Astrocyte (in vitro differentiated cells and primary cell): ENCODE measurements at regions not wholly inside any gene's neighbourhood (a gene's known extent, or its start where the extent isn't known, plus 50 kb on each side); places are given as distances from the start of the nearest gene placed in this dataset.

Source experiments
- DNase-seq: peaks from one replicate; pipeline ENCODE4 v3.0.0-alpha.2; 2010; ENCODE audit warnings: low read depth
- FAIRE-seq: peaks from 2 replicates; lab custom pipeline; 2011; peaks lifted over from hg19 to GRCh38; lab: Jason Lieb, UNC
- H2AFZ ChIP-seq: 2 replicates; pipeline ENCODE4 v1.6.0; 2012; ENCODE audit warnings: low read depth, low read length, inconsistent platforms
- H3K27ac ChIP-seq: 2 replicates; pipeline ENCODE4 v1.5.1; 2011; ENCODE audit warnings: low read depth, low read length, inconsistent platforms
- H3K27me3 ChIP-seq: 2 replicates; pipeline ENCODE4 v1.6.0; 2011; ENCODE audit warnings: low read length, inconsistent platforms; ENCODE audit not compliant: insufficient read depth
- H3K36me3 ChIP-seq: 2 replicates; pipeline ENCODE4 v1.5.1; 2011; ENCODE audit warnings: low read length, inconsistent platforms; ENCODE audit not compliant: insufficient read depth
- H3K4me1 ChIP-seq: 2 replicates; pipeline ENCODE4 v1.5.1; 2011; ENCODE audit warnings: low read length, inconsistent platforms; ENCODE audit not compliant: insufficient read depth
- H3K4me2 ChIP-seq: 2 replicates; pipeline ENCODE4 v1.6.0; 2012; ENCODE audit warnings: low read length, inconsistent platforms
- H3K4me3 ChIP-seq: 2 replicates; pipeline ENCODE4 v1.5.1; 2011; ENCODE audit warnings: low read depth, mild to moderate bottlenecking, low read length, inconsistent platforms; ENCODE audit not compliant: insufficient read depth
- H3K79me2 ChIP-seq: 2 replicates; pipeline ENCODE4 v1.6.0; 2012; ENCODE audit warnings: mild to moderate bottlenecking, low read length, inconsistent platforms; ENCODE audit not compliant: insufficient read depth
- H3K9ac ChIP-seq: 2 replicates; pipeline ENCODE4 v1.6.0; 2012; ENCODE audit warnings: mild to moderate bottlenecking, low read length, inconsistent platforms
- H3K9me3 ChIP-seq: 2 replicates; pipeline ENCODE4 v1.5.1; 2012; ENCODE audit warnings: low read depth, mild to moderate bottlenecking, low read length, inconsistent platforms; ENCODE audit not compliant: insufficient read depth
- H4K20me1 ChIP-seq: 2 replicates; pipeline ENCODE4 v1.6.0; 2012; ENCODE audit warnings: low read length, inconsistent platforms; ENCODE audit not compliant: insufficient read depth
- H3K27ac Mint-ChIP-seq: one replicate; pipeline ENCODE4 v1.8.0; 2021; ENCODE audit warnings: mild to moderate bottlenecking, mixed read lengths; ENCODE audit not compliant: unreplicated experiment
- H3K27me3 Mint-ChIP-seq: one replicate; pipeline ENCODE4 v1.8.0; 2021; ENCODE audit warnings: low read depth, mixed read lengths; ENCODE audit not compliant: unreplicated experiment
- H3K36me3 Mint-ChIP-seq: one replicate; pipeline ENCODE4 v1.8.0; 2021; ENCODE audit warnings: low read depth, mixed read lengths; ENCODE audit not compliant: unreplicated experiment
- H3K4me1 Mint-ChIP-seq: one replicate; pipeline ENCODE4 v1.8.0; 2021; ENCODE audit warnings: low read depth, mixed read lengths; ENCODE audit not compliant: unreplicated experiment
- H3K4me3 Mint-ChIP-seq: one replicate; pipeline ENCODE4 v1.8.0; 2021; ENCODE audit warnings: mild to moderate bottlenecking, moderate library complexity, mixed read lengths; ENCODE audit not compliant: unreplicated experiment
- H3K9me3 Mint-ChIP-seq: one replicate; pipeline ENCODE4 v1.8.0; 2021; ENCODE audit warnings: mild to moderate bottlenecking, mixed read lengths; ENCODE audit not compliant: unreplicated experiment
- CTCF ChIP-seq: IDR thresholded peaks from 2 replicates; pipeline ENCODE4 v1.5.1; 2011; ENCODE audit warnings: low read depth, mild to moderate bottlenecking, inconsistent platforms, low read length, moderate library complexity; ENCODE audit not compliant: insufficient read depth
- EZH2 ChIP-seq: IDR thresholded peaks from 2 replicates; pipeline ENCODE4 v1.6.1; 2012; ENCODE audit warnings: mild to moderate bottlenecking, low read length, inconsistent platforms; ENCODE audit not compliant: insufficient read depth

- H4K20me1 ChIP-seq: no peaks in the 10 kb centered on the region
- H3K27ac Mint-ChIP-seq: no peak overlapping the region
- H2AFZ ChIP-seq: no peak overlapping the region
- no peak overlapping the region for H3K9ac ChIP-seq
- H3K36me3 ChIP-seq: no peaks in the 10 kb centered on the region
- H3K36me3 Mint-ChIP-seq: no peaks in the 10 kb centered on the region
- H3K9me3 ChIP-seq: no peaks in the 10 kb centered on the region
- no peaks in the 10 kb centered on the region for H3K79me2 ChIP-seq
- peaks cover 19% of the 10 kb centered on the region for H3K4me1 ChIP-seq
- H3K27me3 Mint-ChIP-seq: no peaks in the 10 kb centered on the region
- DNase-seq: no peak
- H3K4me2 ChIP-seq: no peak overlapping the region
- peaks cover 26% of the 10 kb centered on the region for H3K4me1 Mint-ChIP-seq
- TF ChIP-seq CTCF: no peak
- H3K27me3 ChIP-seq: no peaks in the 10 kb centered on the region
- no peak overlapping the region for H3K27ac ChIP-seq
- no peak overlapping the region for H3K4me3 ChIP-seq
- no peaks in the 10 kb centered on the region for H3K9me3 Mint-ChIP-seq
- FAIRE-seq: no peak
- no peak overlapping the region for H3K4me3 Mint-ChIP-seq
These were observed 68.5 kb upstream of the HSPB3 start for GRCh38 chr5:54387031-54387430.

GRCh38 chr5:54385994-54386393 lies 69.5 kb upstream of the HSPB3 start:
- Mint-ChIP-seq H3K9me3 (no peaks in the 10 kb centered on the region), H3K27ac (peak overlapping the region; percentile 63), H3K27me3 (no peaks in the 10 kb centered on the region), H3K4me3 (no peak overlapping the region), H3K4me1 (peaks cover 26% of the 10 kb centered on the region), H3K36me3 (no peaks in the 10 kb centered on the region)
- TF ChIP-seq CTCF: no peak
- no peak for TF ChIP-seq EZH2
- Histone ChIP-seq H3K9ac (no peak overlapping the region), H2AFZ (no peak overlapping the region), H3K4me3 (no peak overlapping the region), H3K36me3 (no peaks in the 10 kb centered on the region), H3K27ac (no peak overlapping the region), H4K20me1 (no peaks in the 10 kb centered on the region), H3K4me1 (peaks cover 19% of the 10 kb centered on the region), H3K27me3 (no peaks in the 10 kb centered on the region), H3K9me3 (no peaks in the 10 kb centered on the region), H3K79me2 (no peaks in the 10 kb centered on the region), H3K4me2 (no peak overlapping the region)
- FAIRE-seq (no peak), DNase-seq (no peak)

GRCh38 chr5:54384356-54384933 lies 71.1 kb upstream of the HSPB3 start:
- Histone ChIP-seq H3K9me3 (no peaks in the 10 kb centered on the region), H3K27ac (no peak overlapping the region), H3K4me3 (no peak overlapping the region), H3K9ac (no peak overlapping the region), H2AFZ (no peak overlapping the region), H3K79me2 (no peaks in the 10 kb centered on the region), H3K36me3 (no peaks in the 10 kb centered on the region), H3K27me3 (no peaks in the 10 kb centered on the region), H3K4me2 (no peak overlapping the region), H4K20me1 (no peaks in the 10 kb centered on the region), H3K4me1 (peaks cover 14% of the 10 kb centered on the region)
- Mint-ChIP-seq H3K36me3 (no peaks in the 10 kb centered on the region), H3K9me3 (no peaks in the 10 kb centered on the region), H3K4me3 (no peak overlapping the region), H3K27me3 (no peaks in the 10 kb centered on the region), H3K27ac (no peak overlapping the region), H3K4me1 (peaks cover 22% of the 10 kb centered on the region)
- TF ChIP-seq CTCF (no peak), EZH2 (no peak)
- no peak for FAIRE-seq
- no peak for DNase-seq
